GM19043 (cell line): ENCODE measurements at regions not wholly inside any gene's neighbourhood (a gene's known extent, or its start where the extent isn't known, plus 50 kb on each side); places are given as distances from the start of the nearest gene placed in this dataset.

Source experiments
- ATAC-seq: cut with Tn5 transposase; IDR thresholded peaks from one replicate; pipeline ENCODE4 v1.9.1; 2021; ENCODE audit warnings: low read depth; ENCODE audit not compliant: unreplicated experiment

DNA sequence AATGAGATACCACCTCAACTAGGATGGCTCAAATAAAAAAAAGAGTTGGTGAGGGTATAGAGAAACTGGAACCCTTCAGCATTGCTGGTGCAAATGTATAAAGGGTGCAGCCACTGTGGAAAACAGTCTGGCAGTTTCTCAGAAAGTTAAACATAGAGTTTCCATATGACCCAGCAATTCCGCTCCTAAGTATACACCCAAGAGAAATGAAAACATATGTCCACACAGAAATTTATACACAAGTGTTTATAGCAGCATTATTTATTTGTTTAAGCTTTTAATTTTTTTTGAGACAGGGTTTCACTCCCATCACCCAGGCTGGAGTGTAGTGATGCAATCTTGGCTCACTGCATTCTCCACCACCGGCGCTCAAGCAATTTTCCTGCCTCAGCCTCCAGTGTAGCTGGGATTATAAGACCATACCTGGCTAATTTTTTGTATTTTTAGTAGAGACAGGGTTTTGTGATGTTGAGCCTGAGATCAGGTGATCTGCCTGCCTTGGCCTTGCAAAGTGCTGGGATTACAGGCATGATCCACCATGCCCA lies 118.2 kb upstream of the KIF5B start:
- ATAC-seq, result no peak

DNA sequence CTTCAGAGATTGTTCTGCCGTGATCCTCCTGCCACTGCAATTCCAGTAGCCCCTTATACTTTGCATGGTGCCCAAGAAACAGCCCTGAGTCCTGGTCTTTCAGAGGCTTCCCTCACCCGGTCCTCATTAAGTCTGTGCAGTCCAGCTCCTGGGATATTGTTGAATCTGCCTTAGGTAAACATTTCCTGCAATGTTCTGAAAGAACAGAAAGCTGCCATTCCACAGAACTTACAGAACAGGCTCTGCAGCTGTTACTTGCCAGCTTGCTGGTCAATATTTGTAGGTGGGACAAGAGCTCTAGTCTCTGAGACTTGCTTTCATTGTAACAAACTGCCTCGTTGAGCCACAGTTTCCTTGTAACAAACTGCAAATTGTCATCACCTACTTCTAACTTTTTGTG lies 115.0 kb upstream of the KIF5B start:
- no peak for ATAC-seq

DNA sequence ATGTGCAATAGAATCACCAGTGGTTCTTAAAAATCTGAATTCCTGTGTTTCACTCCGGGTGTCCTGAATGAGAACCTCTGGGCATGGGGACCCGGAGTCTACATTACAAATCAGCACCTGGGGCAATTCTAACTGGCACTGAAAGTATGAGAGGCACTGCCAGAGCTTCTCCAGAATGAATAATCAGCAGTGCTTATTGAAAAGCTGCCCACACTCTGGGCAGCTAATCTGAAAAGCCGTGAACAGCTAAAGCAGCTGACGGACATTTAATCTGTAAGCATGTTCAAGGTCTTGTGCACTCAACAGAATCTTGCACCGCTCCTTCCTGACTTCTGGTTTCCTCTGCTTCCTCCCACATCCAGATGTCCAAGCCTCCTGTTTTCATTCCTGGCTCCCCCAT lies 113.3 kb upstream of the KIF5B start:
- ATAC-seq, result no peak

DNA sequence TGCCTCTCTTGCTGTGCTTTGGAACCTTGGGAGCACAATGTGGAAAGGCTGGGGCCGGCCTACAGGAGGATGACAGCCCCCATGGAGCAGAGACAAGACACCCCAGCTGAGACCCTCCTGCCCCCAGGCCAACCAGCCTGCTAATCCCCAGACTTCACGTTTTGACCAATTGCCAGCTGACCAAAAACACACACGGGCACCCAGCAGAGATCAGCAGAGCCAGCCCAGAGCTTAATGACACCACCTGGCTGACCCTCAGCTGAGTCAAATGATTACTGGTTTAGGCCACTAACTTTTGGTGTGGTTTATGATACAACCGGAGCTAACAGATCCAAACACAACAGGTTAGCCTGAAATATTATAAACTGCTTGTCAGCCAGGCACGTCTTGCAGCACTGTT lies 111.2 kb upstream of the KIF5B start:
- ATAC-seq, result no peak

DNA sequence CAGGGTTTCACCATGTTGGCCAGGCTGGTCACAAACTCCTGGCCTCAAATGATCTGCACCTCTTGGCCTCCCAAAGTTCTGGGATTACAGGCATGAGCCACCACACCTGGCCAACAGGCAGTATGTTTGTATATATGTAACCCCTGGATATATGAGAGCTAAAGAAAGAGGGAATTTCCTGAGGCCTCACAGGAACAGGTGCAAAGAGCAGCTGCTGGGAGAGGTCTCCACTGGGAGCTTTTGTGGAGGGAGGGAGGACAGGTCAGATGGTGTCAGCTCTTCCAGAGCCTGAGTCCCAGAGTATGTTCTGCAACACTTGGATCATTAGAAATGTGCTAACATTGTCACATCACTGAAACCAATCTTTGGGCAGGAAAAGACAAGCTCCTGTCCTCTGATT lies 110.1 kb upstream of the KIF5B start:
- no peak for ATAC-seq

DNA sequence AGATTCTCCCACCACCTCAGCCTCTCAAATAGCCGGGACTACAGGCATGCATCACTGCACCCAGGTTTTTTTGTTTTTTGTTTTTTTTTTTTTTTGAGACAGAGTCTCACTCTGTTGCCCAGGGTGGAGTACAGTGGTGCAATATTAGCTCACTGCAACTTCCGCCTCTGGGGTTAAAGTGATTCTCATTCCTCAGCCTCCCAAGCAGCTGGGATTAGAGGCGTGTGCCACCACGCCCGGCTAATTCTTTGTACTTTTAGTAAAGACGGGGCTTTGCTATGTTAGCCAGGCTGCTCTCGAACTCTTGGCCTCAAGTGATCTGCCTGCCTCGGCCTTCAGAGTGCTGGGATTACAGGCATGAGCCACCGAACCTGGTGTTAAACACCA lies 107.5 kb upstream of the KIF5B start:
- ATAC-seq, result no peak

DNA sequence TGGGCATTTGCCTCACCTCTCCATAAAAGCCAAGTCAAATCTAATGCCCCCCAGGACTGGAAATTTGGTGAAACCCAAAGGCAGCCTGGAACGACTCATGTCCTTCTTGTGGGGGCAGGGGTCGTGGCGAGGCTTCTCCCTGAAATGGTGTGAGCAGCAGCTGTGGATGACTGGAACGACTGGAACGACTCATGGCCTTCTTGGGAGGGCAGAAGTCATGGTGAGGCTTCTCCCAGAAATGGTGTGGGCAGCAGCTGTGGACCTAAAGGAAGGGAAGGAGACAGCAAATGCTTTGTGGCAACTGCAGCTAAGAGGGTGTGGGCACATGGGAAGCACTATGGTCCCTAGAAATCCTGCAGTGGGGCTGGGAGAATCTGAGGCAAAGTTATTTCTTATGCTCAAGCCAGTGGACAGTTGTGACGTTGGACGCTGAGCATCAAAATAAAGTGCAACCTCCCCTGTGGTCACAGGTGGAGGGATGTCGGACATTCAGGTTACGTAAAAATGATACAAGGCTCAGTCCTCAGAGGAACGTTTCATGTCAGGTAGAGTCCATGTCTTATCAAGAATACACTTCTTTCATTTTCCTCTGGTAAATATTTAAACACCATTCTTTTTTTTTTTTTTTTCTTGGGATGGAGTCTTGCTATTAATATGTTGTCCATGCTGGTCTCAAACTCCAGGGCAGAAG lies 107.0 kb upstream of the KIF5B start:
- no peak for ATAC-seq

DNA sequence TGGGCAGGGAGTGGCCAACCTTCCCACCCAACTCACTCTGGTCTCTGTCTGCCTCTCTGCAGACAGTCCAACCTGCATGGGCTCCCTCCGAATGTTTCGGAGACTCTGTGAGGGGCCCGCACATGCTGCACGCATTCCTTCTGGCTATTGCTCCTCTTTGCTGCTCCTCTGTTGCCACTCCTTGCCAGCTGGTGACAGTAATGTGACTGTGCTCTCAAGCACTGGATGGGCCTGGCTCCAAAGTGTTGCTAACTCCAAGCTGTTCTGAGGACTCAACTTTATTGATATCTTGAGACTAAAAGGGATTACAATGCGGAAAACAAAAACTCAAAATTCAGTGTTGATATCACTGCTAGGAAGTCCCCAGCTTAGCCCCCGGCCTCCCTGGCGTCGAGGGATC lies 105.4 kb upstream of the KIF5B start:
- ATAC-seq, result no peak

DNA sequence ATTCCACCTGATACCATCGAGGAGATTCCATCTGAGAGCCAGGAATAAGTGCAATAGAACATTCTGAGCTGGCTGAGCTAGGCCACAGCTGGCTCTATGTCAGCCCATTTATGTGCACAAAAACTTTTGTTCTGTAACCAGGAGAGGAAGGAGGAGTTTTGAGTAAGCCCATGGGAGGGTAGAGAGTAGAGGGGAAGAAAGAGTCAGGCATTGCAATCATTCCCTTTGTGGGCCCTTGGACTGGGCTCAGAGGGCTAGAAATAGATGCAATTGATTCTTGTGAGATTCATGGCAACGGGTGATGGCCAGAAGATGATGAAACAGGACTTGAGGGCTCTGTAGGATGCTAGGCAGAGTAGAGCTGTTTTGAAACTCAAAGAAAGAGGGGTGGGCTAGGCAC lies 104.6 kb upstream of the KIF5B start:
- ATAC-seq, result no peak

DNA sequence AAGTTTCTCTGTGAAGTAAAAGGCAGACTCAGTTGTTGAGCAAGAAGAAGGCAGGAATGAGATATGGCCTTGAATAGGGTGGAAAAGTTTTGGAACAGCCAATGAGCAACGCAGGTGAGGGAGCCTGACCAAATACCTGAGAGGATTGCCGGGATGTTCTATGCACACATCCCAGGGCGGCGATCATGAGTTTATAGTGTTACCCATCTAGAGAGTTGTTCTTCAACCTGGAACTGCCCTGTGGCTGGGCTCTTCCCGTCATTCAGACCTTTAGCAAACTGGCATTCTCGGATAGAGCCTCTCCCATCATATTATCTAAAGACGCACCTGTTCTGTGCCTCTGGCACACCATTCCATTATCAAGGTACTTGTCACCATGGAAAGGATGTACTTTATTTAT lies 103.0 kb upstream of the KIF5B start:
- ATAC-seq, result no peak

DNA sequence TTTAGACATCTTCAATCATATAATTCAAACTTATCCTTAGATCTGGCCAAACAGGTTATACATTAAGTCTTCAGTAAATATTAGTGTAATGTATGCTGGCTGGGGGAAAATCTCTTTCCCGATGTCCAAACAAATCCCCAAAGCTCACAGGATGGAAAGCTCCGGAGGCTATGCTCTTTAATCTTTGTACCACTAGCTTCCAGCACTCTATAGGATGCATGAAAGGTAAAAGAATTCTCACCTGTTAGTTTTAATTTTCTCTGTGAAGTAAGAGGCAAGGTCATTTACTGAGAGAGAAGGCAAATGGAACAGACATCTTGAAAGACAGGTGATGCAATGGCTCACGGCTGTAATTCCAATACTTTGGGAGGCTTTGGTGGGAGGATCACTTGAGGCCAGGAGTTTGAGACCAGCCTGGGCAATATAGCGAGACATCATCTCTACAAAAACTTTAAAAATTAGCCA lies 99.8 kb upstream of the KIF5B start:
- no peak for ATAC-seq

DNA sequence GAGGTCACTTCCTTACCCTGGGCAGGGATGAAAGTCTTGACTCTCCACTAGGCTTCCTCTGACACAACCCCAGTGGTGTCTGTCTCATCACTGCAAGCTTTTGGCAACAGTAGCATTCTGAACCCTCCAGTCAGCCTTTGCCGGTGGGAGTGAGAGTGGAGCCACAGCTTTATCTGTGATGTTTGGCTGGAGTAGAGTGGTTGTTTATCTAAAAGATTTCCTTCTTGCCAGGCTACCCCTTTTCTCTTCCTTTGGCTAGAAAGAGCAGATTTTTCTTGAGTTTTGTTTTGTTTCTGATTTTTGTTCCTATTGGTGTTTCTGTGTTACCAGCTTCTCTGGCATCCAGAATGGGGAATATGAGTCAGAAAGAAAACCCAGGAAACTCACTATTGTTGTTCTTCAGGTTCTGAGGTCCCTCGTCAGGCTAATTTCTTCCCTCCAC lies 98.9 kb upstream of the KIF5B start:
- ATAC-seq, result no peak

DNA sequence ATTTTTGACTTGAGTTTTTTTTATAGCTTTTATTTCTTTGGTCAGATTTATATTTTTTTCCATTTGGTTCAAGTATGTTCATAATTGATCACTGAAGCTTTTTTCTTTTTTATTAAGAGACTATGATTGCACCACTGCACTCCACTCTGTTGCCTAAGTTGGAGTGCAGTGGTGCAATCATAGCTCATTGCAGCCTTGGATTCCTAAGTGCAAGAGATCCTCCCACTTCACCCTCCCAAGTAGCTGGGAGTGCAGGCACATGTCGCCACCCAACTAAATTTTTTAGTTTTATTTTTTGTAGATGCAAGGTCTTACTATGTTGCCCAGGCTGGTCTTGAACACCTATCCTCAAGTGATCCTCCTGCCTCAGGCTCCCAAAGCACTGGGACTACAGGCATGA lies 97.7 kb upstream of the KIF5B start:
- ATAC-seq, result no peak

DNA sequence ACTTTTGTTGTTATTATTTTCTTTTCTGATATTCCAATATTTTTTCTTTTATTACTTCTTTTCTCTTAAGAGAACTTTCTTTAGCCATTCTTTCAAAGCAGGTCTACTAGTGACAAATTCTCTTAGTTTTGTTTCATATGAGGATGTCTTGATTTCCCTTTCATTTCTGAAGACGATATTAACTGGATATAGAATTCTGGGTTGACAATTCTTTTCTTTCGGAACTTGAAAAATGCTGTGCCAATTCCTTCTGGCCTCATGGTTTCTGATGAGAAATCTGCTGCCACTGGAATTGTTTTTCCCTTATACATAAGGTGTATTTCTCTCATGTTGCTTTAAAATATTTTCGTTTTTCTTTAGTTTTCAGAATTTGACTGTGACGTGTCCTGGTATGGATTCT lies 97.0 kb upstream of the KIF5B start:
- ATAC-seq, result no peak

DNA sequence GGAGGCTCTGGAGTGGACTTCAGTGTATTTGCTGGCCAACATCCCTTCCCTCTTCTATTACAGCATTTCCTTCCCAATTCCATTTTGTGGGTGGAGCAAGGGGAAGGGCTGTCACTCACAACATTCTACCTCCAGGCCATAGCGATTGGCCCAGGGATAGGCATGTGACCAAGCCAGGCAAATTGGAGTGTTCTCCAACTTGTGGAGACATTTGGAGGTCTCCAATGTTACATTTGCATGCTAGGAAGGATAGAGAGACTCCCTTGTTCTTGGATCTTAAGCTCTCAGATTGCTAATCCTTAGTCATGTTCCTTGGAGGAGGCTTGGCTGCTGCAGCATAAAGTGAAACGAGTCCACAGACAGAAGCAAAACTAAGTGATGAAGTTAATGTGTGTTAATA lies 95.6 kb upstream of the KIF5B start:
- ATAC-seq, result no peak

DNA sequence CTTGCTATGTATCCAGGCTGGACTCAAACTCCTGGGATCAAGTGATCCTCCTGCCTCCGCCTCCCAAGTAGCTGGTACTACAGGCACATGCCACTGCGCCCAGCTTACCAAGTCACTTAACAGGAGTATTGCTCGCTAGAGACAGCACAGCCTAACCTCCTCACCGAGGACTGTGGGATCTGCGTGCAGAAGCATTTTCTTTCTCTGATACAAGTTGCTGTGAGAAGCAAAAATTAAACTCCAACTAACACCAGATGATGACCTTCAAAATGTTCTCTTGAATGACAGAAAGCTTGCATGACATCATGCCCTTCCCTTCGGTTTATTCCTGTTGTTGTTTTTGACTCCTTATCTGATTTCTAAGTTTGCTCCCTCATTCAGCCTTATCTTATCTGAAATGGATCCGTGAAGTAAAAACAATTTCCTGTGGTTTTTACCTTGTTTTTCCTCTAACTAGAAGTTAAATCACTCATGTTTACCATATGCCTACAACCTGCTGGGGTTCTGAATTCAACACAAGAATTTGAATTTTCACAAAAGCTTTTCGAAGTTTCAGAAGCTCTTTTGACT lies 94.4 kb upstream of the KIF5B start:
- ATAC-seq, result no peak

DNA sequence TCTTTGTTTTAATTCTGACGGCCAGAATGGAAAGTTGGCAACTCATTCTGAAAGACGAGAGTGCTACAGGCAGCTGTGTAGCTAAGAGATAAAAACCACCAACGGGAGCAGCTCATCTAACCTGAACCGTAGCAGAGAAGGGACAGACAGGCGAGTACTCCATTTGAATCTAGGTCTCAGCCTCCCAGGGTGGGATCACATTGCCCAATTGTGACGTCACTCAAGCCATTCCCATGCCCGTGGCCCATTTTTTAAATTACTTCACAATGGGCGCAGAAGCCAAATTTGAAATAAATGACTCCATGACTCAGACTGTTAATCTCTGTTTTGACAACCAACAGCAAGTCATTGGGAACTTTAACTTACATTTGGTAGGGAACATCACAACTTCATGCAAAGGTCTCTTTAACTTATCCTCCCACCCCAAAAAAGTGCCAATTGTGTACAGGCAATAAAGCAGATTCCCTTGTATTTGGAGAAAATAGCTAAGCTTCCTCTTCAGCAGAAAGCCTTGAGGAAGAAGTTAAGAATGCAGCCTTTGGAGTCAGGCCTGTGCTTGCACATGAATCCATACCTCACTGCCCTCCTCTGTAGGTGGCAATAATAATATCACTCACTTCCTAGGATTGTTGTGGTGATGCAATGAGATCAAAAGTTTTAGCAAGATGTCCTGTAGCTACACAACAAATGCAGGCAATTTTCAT lies 93.2 kb upstream of the KIF5B start:
- ATAC-seq, result peak; percentile 93

DNA sequence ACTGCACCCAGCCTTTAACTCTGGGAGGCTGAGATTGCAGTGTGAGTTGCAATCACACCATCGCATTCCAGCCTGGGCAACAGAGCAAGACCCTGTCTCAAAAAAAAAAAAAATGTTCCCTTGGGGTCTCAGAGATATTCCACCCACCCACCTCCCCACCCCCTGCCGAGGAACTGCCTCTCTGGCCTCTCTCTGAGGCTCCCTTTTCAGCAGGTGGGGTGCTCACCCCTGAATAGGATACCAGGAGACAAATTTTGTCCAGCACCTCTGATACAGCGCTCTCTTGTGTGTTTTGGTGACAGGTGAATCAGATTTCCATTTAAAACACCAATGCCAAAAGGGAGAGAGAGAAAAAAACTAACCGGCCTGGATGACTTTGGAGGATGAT lies 92.6 kb upstream of the KIF5B start:
- ATAC-seq, result peak; percentile 16

DNA sequence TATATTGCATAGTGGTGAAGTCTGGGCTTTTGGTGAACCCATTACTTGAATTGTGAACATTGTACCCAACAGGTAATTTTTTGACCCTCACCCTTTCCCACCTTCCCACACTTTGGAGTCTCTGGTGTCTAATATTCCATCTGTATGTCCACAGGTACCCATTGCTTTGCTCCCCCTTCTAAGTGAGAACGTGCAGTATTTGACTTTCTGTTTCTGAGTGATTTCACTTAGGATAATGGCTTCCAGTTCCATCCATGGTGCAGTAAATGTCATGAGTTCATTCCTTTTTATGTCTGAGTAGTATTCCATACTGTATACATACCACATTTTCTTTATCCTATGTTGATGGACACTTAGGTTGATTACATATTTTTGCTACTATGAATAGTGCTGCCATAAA lies 91.5 kb upstream of the KIF5B start:
- no peak for ATAC-seq

DNA sequence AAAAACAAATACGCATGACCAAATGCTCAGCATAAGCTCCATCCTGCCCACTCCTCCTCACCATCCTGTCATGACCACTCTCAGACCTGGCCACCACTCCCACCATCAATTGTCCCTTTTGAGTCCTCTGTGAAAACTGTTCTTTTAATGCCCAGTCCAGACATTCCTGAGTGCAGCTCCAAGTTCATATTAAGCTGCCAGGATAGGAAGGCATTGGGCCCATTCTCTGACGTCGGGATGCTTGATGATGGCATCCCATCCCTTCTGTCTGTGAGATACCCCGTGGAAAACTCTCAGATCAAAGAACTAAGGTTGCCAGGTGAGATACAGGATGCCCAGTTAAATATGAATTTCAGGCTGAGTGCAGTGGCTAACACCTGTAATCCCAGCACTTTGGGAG lies 89.9 kb upstream of the KIF5B start:
- no peak for ATAC-seq

DNA sequence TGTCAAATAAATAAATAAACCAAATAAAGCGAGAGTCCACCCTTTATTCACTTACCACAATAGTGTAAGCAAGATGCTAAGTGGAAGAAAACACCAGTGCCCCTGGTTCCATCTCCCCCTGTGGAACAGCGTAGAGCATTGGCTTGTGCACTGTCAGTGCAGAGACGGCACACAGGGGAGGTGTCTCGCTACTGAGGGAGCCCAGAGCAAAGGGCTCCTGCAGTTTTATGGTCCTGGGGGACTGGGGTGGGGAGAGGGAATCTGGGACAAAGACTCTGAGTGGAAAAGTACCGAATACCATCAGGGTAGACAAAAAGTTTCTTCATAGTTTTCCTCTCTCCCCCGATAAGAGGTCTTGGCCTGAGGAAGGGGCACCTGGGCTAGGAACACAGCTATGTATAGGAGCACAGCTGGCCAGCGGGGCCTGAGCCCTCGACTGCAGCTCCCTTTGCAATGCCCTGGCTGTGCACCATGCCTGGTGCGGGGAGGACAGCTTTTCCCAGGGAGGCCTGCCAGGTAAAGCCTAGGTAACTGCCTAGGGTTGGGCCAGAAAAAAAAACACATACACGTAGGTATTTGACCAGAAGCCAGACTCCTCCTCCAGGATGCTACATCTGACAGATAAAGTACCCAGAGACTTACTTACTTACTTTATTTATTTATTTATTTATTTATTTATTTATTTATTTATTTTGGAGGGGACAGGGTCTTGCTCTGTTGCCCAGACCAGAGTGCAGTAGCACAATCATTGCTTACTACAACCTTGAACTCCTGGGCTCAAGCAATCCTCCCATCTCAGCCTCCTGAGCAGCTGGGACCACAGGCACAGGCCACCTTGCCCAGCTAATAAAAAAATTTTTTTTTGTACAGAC lies 88.8 kb upstream of the KIF5B start:
- ATAC-seq, result no peak
